Endothelial cell of umbilical vein (primary cell): ENCODE measurements at regions not wholly inside any gene's neighbourhood (a gene's known extent, or its start where the extent isn't known, plus 50 kb on each side); places are given as distances from the start of the nearest gene placed in this dataset.

ENCODE experiments used
- BruUV-seq: library from RNA; stranded (reverse); fragments of 400-500 nt; replicated peaks from 2 replicates; lab custom pipeline; 2021; lab: Mats Ljungman, UMichigan
- CTCF ChIA-PET: fragments of 300-600, 350-600 bp; sonication (Branson Sonifier 250); formaldehyde crosslinking; loops from one replicate; lab custom pipeline; 2021; ENCODE audit warnings: antibody characterized with exemption, inconsistent platforms; lab: Charles Lee
- POLR2A ChIA-PET: fragments of 300-600, 350-600 bp; sonication (Branson Sonifier 250); formaldehyde crosslinking; loops from one replicate; lab custom pipeline; 2021; ENCODE audit warnings: antibody characterized with exemption, inconsistent platforms; lab: Charles Lee
- DNase-seq: peaks from one replicate; pipeline ENCODE4 v3.0.0-alpha.2; 2011; ENCODE audit warnings: low read depth, low spot score
- FAIRE-seq: peaks from 2 replicates; lab custom pipeline; 2011; peaks lifted over from hg19 to GRCh38; lab: Jason Lieb, UNC
- H2AFZ ChIP-seq: 2 replicates; pipeline ENCODE4 v1.6.0; 2012; ENCODE audit warnings: low read depth, low read length, control low read depth, inconsistent platforms
- H3K27ac ChIP-seq: 2 replicates; pipeline ENCODE4 v1.5.1; 2011; ENCODE audit warnings: low read depth, mild to moderate bottlenecking, control low read depth, low read length, moderate library complexity; ENCODE audit not compliant: insufficient read depth
- H3K27me3 ChIP-seq, 2 experiments: 2 replicates each; pipeline versions ENCODE4 v1.6.0 to v1.6.1; 2011; ENCODE audit warnings: low read length in 2 of 2, mixed read lengths in 1 of 2; ENCODE audit not compliant: control insufficient read depth in 2 of 2, insufficient read depth in 2 of 2
- H3K36me3 ChIP-seq, 2 experiments: 2 replicates in 1 of 2; 3 replicates in 1 of 2; pipeline ENCODE4 v1.5.1; 2011; ENCODE audit warnings: low read length in 2 of 2, mild to moderate bottlenecking in 1 of 2, moderate library complexity in 1 of 2; ENCODE audit not compliant: control insufficient read depth in 2 of 2, insufficient read depth in 2 of 2; ENCODE audit errors: extremely low read depth in 1 of 2
- H3K4me1 ChIP-seq: 3 replicates; pipeline ENCODE4 v1.5.1; 2011; ENCODE audit warnings: mild to moderate bottlenecking, low read length; ENCODE audit not compliant: control insufficient read depth, insufficient read depth; ENCODE audit errors: extremely low read depth
- H3K4me2 ChIP-seq: 2 replicates; pipeline ENCODE4 v1.6.1; 2011; ENCODE audit warnings: low read length, control low read depth, mixed read lengths; ENCODE audit not compliant: insufficient read depth
- H3K4me3 ChIP-seq, 3 experiments: fragments of 200-600 bp in 1 of 3; sonication (generic), shearing (Covaris generic) in 1 of 3; replicated peaks in 1 of 3; 2 replicates each; pipeline ENCODE4 v1.5.1; 2011 to 2016; ENCODE audit warnings: control low read depth in 3 of 3, low read length in 3 of 3, mild to moderate bottlenecking in 2 of 3, inconsistent platforms in 1 of 3, low read depth in 1 of 3, moderate library complexity in 1 of 3; ENCODE audit not compliant: insufficient read depth in 1 of 3
- H3K79me2 ChIP-seq: 2 replicates; pipeline ENCODE4 v1.6.0; 2012; ENCODE audit warnings: low read length, inconsistent platforms; ENCODE audit not compliant: control insufficient read depth, insufficient read depth
- H3K9ac ChIP-seq: replicated peaks from 2 replicates; pipeline ENCODE3; 2011; ENCODE audit warnings: low read length, control low read depth; ENCODE audit not compliant: insufficient read depth; ENCODE audit errors: extremely low read depth
- H3K9me1 ChIP-seq: replicated peaks from 3 replicates; pipeline ENCODE4 v1.6.0; 2011; ENCODE audit warnings: mild to moderate bottlenecking, low read length; ENCODE audit not compliant: control insufficient read depth, insufficient read depth; ENCODE audit errors: extremely low read depth
- H3K9me3 ChIP-seq: replicated peaks from 2 replicates; pipeline ENCODE4 v1.5.1; 2012; ENCODE audit warnings: low read length, inconsistent platforms; ENCODE audit not compliant: control insufficient read depth, insufficient read depth
- H4K20me1 ChIP-seq: replicated peaks from 2 replicates; pipeline ENCODE3; 2011; ENCODE audit warnings: mild to moderate bottlenecking, low read length; ENCODE audit not compliant: control insufficient read depth, insufficient read depth; ENCODE audit errors: extremely low read depth
- CTCF ChIP-seq, 2 donors: IDR thresholded peaks; 1 replicate in 1 of 2; 2 replicates in 1 of 2; pipeline ENCODE4 v1.5.1; 2011; ENCODE audit warnings: low read length in 2 of 2, mild to moderate bottlenecking in 2 of 2, moderate library complexity in 2 of 2, control low read depth in 1 of 2, inconsistent platforms in 1 of 2, low read depth in 1 of 2; ENCODE audit not compliant: insufficient read depth in 1 of 2; ENCODE audit errors: extremely low read depth in 1 of 2
- EZH2 ChIP-seq: IDR thresholded peaks from 2 replicates; pipeline ENCODE4 v1.6.1; 2012; ENCODE audit warnings: borderline replicate concordance, low read depth, mild to moderate bottlenecking, moderate library complexity, low read length, inconsistent platforms; ENCODE audit not compliant: severe bottlenecking
- FOS ChIP-seq: IDR thresholded peaks from 2 replicates; pipeline ENCODE4 v1.6.1; 2011; ENCODE audit warnings: mild to moderate bottlenecking, low read length, moderate library complexity, borderline replicate concordance; ENCODE audit not compliant: insufficient read depth
- GATA2 ChIP-seq: IDR thresholded peaks from 2 replicates; pipeline ENCODE4 v1.7.0; 2011; ENCODE audit warnings: low read depth, mild to moderate bottlenecking, moderate library complexity, mixed read lengths, low read length; ENCODE audit not compliant: insufficient read length, insufficient read depth
- JUN ChIP-seq: IDR thresholded peaks from 2 replicates; pipeline ENCODE4 v1.6.1; 2011; ENCODE audit warnings: borderline replicate concordance, low read depth; ENCODE audit not compliant: insufficient read length, insufficient read depth
- MAX ChIP-seq: IDR thresholded peaks from 2 replicates; pipeline ENCODE4 v1.6.1; 2011; ENCODE audit not compliant: insufficient read depth, insufficient read length
- MYC ChIP-seq: IDR thresholded peaks from one replicate; pipeline ENCODE4 v1.6.1; 2011; ENCODE audit warnings: mild to moderate bottlenecking, low read depth, low read length
- POLR2A ChIP-seq: IDR thresholded peaks from 2 replicates; pipeline ENCODE4 v1.6.1; 2012; ENCODE audit warnings: low read depth, mild to moderate bottlenecking, control low read depth, low read length
- POLR2AphosphoS5 ChIP-seq: IDR thresholded peaks from 2 replicates; pipeline ENCODE4 v1.6.1; 2012; ENCODE audit warnings: low read depth, mild to moderate bottlenecking, control low read depth, low read length, moderate library complexity; ENCODE audit not compliant: insufficient read depth
- dilution Hi-C: fragments of 300-500 bp; cut with MboI; formaldehyde crosslinking; loops from one replicate; pipeline ENCODE4 v1.15.0; 2019; ENCODE audit warnings: low sequenced_read_pairs; ENCODE audit not compliant: extremely low pct_ligation_motif_present
- intact Hi-C: fragments of 100-400 bp; cut with micrococcal nuclease; formaldehyde crosslinking; loops from one replicate; pipeline ENCODE4 v1.10.0; 2022

DNA sequence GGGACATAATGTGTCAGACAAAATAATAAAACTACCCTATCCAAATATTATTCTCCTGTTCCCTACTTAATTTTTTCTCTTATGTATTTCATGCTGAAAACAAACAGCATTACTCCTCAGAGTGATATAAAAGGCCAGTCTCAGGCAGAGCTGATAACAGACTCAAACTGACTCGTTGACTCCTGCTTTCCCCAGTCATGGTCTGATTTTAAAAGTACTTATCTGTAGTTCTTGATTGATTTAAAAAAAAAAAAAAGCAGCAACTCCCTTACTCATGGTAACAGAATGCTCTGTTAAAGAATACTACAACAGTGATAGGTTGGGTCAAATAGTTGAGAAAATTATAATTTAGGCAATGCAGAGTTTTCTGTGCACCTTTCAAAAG, 90.3 kb upstream of the BARX2 start:
- H4K20me1 ChIP-seq = no peaks in the 10 kb centered on the region
- ChIA-PET CTCF (interaction anchor here (1.4 kb wide), 1 partner anchor 46 kb away, joined by 4 read pairs; no protein-coding TSS in a partner anchor), POLR2A (no interaction called here)
- intact Hi-C loops (no loop called here), dilution Hi-C loops (no loop called here)
- H3K27ac ChIP-seq = no peak overlapping the region
- no peaks in the 10 kb centered on the region for H3K79me2 ChIP-seq
- no peak overlapping the region for H3K4me3 ChIP-seq
- H3K4me2 ChIP-seq = no peak overlapping the region
- H3K27me3 ChIP-seq = peaks cover 18 to 26% of the 10 kb centered on the region in 2 experiments
- H3K9ac ChIP-seq = no peak overlapping the region
- no peaks in the 10 kb centered on the region for H3K36me3 ChIP-seq
- no peak for FAIRE-seq
- H3K9me3 ChIP-seq = no peaks in the 10 kb centered on the region
- H2AFZ ChIP-seq = no peak overlapping the region
- H3K9me1 ChIP-seq = no peaks in the 10 kb centered on the region
- DNase-seq = no peak
- TF ChIP-seq JUN (no peak), FOS (no peak), MYC (no peak), EZH2 (no peak), POLR2A (no peak), CTCF (IDR thresholded peaks at IDR 0.05; ENCODE audit: extremely low read depth in 1 of 2, insufficient read depth in 1 of 2, low read depth in 1 of 2, low read length in 2 of 2) (no peak), POLR2AphosphoS5 (no peak), MAX (no peak), GATA2 (no peak)
- no TSS peak for BruUV-seq
- H3K4me1 ChIP-seq = no peaks in the 10 kb centered on the region
